Lower lobe of right lung (tissue), 2 donors: ENCODE measurements at regions not wholly inside any gene's neighbourhood (a gene's known extent, or its start where the extent isn't known, plus 50 kb on each side); places are given as distances from the start of the nearest gene placed in this dataset.

ENCODE experiments used
- ATAC-seq, 2 donors: fragments of 200-7000 bp; cut with Tn5 transposase; one replicate each; pipeline ENCODE4 v1.9.1; 2020 to 2022; ENCODE audit warnings: mild to moderate bottlenecking in 2 of 2, moderate library complexity in 2 of 2
- DNase-seq: peaks from one replicate; pipeline ENCODE4 v3.0.0-alpha.2; 2020
- H3K27ac ChIP-seq: fragments of 200-600 bp; one replicate; pipeline ENCODE4 v1.8.0; 2022
- H3K27me3 ChIP-seq: fragments of 200-600 bp; one replicate; pipeline ENCODE4 v1.8.0; 2022; ENCODE audit warnings: low read depth
- H3K36me3 ChIP-seq: fragments of 200-600 bp; one replicate; pipeline ENCODE4 v1.8.0; 2022; ENCODE audit warnings: mild to moderate bottlenecking
- H3K4me1 ChIP-seq: fragments of 200-600 bp; one replicate; pipeline ENCODE4 v1.8.0; 2022
- H3K4me3 ChIP-seq: fragments of 200-600 bp; one replicate; pipeline ENCODE4 v1.8.0; 2022; ENCODE audit warnings: mild to moderate bottlenecking
- H3K9me3 ChIP-seq: fragments of 200-600 bp; one replicate; pipeline ENCODE4 v1.8.0; 2022
- intact Hi-C: fragments of 100-400 bp; cut with DNase I; formaldehyde crosslinking; loops from one replicate; pipeline ENCODE4 v1.11.0; 2022
- TF ChIP-seq, protein P1 (sequence below): fragments of 200-600 bp; IDR thresholded peaks from one replicate; pipeline ENCODE4 v1.8.0; 2022; ENCODE audit warnings: antibody characterized with exemption, mild to moderate bottlenecking
- donor health status: DM: no; HTN: yes; CAD: no; lungs with severe emphysema.

DNA sequence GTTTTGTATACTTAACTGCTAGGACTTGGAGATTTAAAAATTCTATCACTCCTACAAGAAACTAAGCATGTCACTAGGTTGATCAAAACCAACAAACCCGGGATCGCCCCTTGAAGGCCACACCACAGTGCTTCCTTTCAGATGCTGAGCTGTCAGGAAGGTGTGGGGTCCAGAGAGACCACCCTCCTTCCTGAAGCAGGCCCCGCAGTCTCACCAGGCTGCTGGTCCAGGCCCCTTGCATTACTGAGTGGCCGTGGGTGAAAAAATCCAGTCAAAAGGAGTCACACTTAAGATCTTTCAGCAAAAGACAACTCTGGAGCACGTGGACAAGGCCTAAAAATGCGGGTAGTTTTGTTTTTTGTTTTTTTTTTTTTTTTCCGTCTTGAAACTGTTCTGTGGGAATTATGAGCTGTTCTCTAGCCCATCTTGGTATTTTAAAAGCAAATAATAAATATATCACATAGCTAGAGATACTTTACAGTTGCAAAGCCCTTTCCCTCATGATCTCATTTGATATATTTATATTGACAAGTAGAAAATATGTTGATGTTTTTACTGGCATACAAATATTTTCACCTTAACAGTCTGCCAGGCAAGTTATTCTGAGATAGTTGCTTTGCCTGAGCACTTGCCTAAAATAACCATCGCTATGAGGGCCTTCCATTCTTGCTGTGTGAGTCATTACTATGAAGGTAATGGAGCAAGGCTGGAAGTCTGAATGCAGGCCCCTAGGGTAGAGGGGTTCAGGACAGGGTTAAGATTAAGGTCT is 73.1 kb upstream of the EDEM3 start:
- intact Hi-C loops, result no loop called here
- DNase-seq (no peak), ATAC-seq (peak; percentile 49 to 59)
- Histone ChIP-seq H3K9me3 (no peaks in the 10 kb centered on the region), H3K4me1 (peaks cover 19% of the 10 kb centered on the region), H3K27ac (no peak overlapping the region), H3K4me3 (no peak overlapping the region), H3K27me3 (no peaks in the 10 kb centered on the region), H3K36me3 (peaks cover 11% of the 10 kb centered on the region)
- TF ChIP-seq, protein P1, sequence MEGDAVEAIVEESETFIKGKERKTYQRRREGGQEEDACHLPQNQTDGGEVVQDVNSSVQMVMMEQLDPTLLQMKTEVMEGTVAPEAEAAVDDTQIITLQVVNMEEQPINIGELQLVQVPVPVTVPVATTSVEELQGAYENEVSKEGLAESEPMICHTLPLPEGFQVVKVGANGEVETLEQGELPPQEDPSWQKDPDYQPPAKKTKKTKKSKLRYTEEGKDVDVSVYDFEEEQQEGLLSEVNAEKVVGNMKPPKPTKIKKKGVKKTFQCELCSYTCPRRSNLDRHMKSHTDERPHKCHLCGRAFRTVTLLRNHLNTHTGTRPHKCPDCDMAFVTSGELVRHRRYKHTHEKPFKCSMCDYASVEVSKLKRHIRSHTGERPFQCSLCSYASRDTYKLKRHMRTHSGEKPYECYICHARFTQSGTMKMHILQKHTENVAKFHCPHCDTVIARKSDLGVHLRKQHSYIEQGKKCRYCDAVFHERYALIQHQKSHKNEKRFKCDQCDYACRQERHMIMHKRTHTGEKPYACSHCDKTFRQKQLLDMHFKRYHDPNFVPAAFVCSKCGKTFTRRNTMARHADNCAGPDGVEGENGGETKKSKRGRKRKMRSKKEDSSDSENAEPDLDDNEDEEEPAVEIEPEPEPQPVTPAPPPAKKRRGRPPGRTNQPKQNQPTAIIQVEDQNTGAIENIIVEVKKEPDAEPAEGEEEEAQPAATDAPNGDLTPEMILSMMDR, result no peak

DNA sequence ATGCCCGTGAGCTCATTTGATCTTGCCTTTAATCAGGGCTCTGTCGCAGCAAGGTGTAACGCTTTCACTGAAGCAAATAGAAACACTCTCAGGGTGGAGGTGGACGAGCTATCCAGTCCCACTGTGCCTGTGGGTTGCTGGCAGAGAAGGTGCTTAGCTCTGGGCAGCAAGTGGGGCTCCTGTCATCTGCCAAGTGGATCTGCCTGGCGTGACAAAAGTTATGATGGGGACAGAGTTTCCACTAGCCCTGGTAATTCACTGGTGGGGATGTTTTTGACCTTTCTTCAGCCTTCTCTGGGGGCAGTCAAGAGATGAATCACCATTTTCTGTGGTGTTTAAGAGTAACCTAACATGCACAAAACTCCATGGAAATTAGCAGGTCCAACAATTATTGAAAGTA is 71.3 kb upstream of the EDEM3 start:
- Histone ChIP-seq H3K4me1 (peaks cover 19% of the 10 kb centered on the region), H3K9me3 (no peaks in the 10 kb centered on the region), H3K4me3 (no peak overlapping the region), H3K36me3 (peaks cover 22% of the 10 kb centered on the region), H3K27me3 (no peaks in the 10 kb centered on the region), H3K27ac (no peak overlapping the region)
- ATAC-seq (no peak), DNase-seq (no peak)
- TF ChIP-seq, protein P1, result no peak
- intact Hi-C loops, result no loop called here

DNA sequence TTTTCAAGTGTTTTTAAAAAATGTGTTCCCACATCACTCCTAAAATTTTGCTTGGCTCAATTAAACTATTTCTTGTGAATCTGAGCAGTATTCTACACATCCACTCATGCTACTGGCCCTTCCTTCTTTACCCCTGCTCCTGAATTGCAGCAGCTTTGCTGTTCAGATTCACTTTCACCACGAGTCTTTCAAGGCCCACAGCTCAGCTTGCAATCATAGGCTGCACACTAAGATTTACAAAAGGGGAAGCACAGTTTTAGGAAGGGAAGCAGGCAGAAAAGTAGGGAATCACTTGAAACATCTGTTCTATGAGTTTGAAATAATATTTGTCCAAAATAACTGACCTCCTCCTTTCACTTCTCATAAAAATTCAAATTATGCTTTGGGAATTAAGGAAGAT is 70.9 kb upstream of the EDEM3 start:
- ATAC-seq (peak; percentile 56 to 72), DNase-seq (no peak)
- intact Hi-C loops, result no loop called here
- TF ChIP-seq, protein P1, result no peak
- H3K27ac ChIP-seq, result no peak overlapping the region
- peaks cover 22% of the 10 kb centered on the region for H3K36me3 ChIP-seq
- H3K4me1 ChIP-seq, result peaks cover 19% of the 10 kb centered on the region
- H3K9me3 ChIP-seq, result no peaks in the 10 kb centered on the region
- no peaks in the 10 kb centered on the region for H3K27me3 ChIP-seq
- no peak overlapping the region for H3K4me3 ChIP-seq

DNA sequence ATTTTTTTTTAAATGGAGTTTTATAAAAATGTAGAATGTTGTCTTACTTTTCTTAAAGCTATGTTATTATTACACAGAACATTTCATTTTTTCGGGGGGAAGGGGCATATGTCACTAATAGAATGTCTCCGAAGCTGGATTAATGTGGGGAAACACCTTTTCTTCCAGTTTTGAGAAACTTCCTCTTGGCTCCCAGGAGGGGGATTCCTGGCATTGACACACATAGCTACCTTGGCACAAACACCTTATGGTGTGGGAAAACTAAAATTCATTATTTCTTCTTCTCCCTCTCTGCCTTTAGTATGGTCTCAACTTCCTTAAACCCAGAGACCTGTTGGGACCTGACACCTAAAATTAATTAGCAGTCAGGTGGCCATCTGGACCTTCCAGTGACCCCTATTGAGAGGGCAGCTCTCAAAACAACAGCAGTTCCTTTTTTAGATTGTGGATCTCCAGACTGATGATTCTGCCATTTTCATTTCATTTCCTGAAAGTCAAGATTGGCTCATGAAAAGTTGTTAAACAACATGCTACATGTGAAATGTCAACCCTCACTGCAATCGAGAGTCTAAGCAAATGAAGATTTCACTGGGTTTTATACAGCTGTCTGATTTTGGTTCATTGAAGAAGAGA is 70.1 kb upstream of the EDEM3 start:
- peaks cover 19% of the 10 kb centered on the region for H3K4me1 ChIP-seq

DNA sequence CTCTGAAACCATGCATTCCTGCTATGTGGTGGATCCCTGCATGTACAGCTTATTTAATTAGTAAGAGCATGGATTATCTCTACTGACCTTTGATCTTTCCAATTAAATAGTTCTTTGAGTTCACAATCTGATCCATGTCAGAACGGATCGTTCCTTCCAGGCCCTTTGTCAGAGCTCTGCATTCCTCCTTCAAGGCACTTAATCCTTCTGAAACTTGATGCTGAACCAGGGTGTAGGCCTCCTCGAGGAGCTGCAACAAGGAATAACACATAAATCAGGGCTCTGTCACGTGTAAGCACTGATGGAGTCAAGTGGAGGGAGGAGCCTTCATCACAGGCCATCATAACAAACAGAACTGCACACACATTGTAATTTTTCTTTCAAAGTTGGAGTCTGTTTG is 68.4 kb upstream of the EDEM3 start:
- Histone ChIP-seq H3K27ac (no peak overlapping the region), H3K9me3 (no peaks in the 10 kb centered on the region), H3K4me3 (no peak overlapping the region), H3K4me1 (peaks cover 19% of the 10 kb centered on the region), H3K36me3 (peaks cover 36% of the 10 kb centered on the region), H3K27me3 (no peaks in the 10 kb centered on the region)
- no peak for ATAC-seq
- intact Hi-C loops, result no loop called here
- DNase-seq, result no peak
- TF ChIP-seq, protein P1, result no peak

More for the DNA sequence above, 70.1 kb upstream of the EDEM3 start:
- DNase-seq, result no peak
- TF ChIP-seq, protein P1, result no peak
- Histone ChIP-seq H3K36me3 (peaks cover 27% of the 10 kb centered on the region), H3K27ac (no peak overlapping the region), H3K27me3 (no peaks in the 10 kb centered on the region), H3K4me3 (no peak overlapping the region), H3K9me3 (no peaks in the 10 kb centered on the region)
- ATAC-seq, result no peak
- intact Hi-C loops, result no loop called here
